Uterus (tissue), 3 donors: ENCODE measurements at regions not wholly inside any gene's neighbourhood (a gene's known extent, or its start where the extent isn't known, plus 50 kb on each side); places are given as distances from the start of the nearest gene placed in this dataset.

Experiments
- DNase-seq, 2 donors: peaks; one replicate each; pipeline ENCODE4 v3.0.0-alpha.2; 2019 to 2020
- H3K27ac ChIP-seq, 2 donors: fragments of 200-600 bp; sonication (generic); 1 replicate in 1 of 2; 2 replicates in 1 of 2; pipeline ENCODE4 v1.5.1; 2016 to 2018
- H3K27me3 ChIP-seq, 2 donors: fragments of 200-600 bp; sonication (generic); one replicate each; pipeline ENCODE4 v1.5.1; 2018 to 2019; ENCODE audit warnings: control low read depth in 1 of 2
- H3K36me3 ChIP-seq, 2 donors: fragments of 200-600 bp; sonication (generic); one replicate each; pipeline ENCODE4 v1.5.1; 2019; ENCODE audit warnings: control low read depth in 1 of 2
- H3K4me1 ChIP-seq, 2 donors: fragments of 200-600 bp; sonication (generic); one replicate each; pipeline ENCODE4 v1.5.1; 2018 to 2019; ENCODE audit warnings: control low read depth in 1 of 2
- H3K4me3 ChIP-seq, 2 donors: fragments of 200-600 bp; sonication (generic); 1 replicate in 1 of 2; 2 replicates in 1 of 2; pipeline ENCODE4 v1.5.1; 2018 to 2019; ENCODE audit warnings: mild to moderate bottlenecking in 1 of 2
- H3K9me3 ChIP-seq, 2 donors: fragments of 200-600 bp; sonication (generic); one replicate each; pipeline ENCODE4 v1.5.1; 2019; ENCODE audit warnings: control low read depth in 1 of 2
- POLR2A ChIP-seq, 2 donors: fragments of 450-650 bp; IDR thresholded peaks; one replicate each; pipeline ENCODE4 v1.6.1; 2016; ENCODE audit warnings: antibody characterized with exemption in 2 of 2, mild to moderate bottlenecking in 1 of 2, moderate library complexity in 1 of 2
- intact Hi-C: fragments of 100-400 bp; cut with DNase I; formaldehyde crosslinking; loops from one replicate; pipeline ENCODE4 v1.15.1; 2023; ENCODE audit warnings: low total_unique reads
- TF ChIP-seq, protein P1 (sequence below), 4 experiments: fragments of 200-600 bp in 2 of 4; fragments of 450-650 bp in 2 of 4; sonication (generic) in 2 of 4; IDR thresholded peaks; one replicate each; pipeline ENCODE4 v1.5.1; 2016 to 2019; ENCODE audit warnings: antibody characterized with exemption in 4 of 4, mild to moderate bottlenecking in 2 of 4, moderate library complexity in 1 of 4
- donor health status: DM: yes; HTN: yes; CAD: no.

DNA sequence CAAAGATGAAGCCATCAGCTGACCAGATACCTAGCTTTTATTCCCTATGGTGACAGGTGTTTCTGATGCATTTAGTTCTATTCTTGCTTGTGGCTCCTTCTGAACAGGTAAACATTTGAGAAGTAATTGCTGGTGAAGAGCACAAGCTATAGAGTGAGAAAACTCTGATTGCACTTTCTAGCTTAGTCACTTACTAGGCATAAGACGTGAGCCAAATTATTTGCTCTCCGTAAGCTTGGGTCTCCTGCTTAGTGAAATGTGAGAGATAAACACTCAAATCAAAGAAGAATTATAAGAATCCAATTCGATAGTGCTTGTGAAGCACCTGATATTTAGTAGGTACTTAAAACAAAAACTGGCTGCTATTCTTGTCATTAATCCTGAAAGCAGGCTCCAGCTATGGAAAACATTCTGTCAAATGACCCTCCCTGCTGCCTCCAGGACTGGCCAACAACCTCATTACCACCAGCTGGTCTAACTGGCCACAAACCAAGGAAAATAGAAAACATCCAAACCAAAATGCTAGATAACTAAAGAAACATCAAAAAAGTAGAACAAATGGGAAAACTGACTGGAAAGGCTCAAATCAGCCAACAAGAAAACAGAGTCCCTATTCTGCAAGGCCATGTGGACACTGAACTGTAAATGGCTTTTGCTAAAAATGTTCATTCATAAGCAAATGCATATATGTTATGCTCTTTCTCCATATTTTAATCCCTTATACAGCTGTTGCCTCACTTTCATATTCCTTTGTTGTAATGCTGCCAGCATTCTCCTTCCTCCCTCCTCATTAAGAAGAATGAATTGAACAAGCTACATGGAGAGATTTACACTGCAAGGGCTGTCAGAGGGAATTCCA, 616.1 kb downstream of the DTWD2 start:
- H3K4me3 ChIP-seq: no peak overlapping the region
- TF ChIP-seq POLR2A (IDR thresholded peaks at IDR 0.05): no peak
- TF ChIP-seq, protein P1, sequence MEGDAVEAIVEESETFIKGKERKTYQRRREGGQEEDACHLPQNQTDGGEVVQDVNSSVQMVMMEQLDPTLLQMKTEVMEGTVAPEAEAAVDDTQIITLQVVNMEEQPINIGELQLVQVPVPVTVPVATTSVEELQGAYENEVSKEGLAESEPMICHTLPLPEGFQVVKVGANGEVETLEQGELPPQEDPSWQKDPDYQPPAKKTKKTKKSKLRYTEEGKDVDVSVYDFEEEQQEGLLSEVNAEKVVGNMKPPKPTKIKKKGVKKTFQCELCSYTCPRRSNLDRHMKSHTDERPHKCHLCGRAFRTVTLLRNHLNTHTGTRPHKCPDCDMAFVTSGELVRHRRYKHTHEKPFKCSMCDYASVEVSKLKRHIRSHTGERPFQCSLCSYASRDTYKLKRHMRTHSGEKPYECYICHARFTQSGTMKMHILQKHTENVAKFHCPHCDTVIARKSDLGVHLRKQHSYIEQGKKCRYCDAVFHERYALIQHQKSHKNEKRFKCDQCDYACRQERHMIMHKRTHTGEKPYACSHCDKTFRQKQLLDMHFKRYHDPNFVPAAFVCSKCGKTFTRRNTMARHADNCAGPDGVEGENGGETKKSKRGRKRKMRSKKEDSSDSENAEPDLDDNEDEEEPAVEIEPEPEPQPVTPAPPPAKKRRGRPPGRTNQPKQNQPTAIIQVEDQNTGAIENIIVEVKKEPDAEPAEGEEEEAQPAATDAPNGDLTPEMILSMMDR (IDR thresholded peaks at IDR 0.05): no peak
- H3K27me3 ChIP-seq: no peaks in the 10 kb centered on the region
- DNase-seq: no peak
- H3K27ac ChIP-seq: no peak overlapping the region
- intact Hi-C loops: no loop called here
- no peaks in the 10 kb centered on the region for H3K4me1 ChIP-seq
- H3K36me3 ChIP-seq: no peaks in the 10 kb centered on the region
- no peaks in the 10 kb centered on the region for H3K9me3 ChIP-seq

DNA sequence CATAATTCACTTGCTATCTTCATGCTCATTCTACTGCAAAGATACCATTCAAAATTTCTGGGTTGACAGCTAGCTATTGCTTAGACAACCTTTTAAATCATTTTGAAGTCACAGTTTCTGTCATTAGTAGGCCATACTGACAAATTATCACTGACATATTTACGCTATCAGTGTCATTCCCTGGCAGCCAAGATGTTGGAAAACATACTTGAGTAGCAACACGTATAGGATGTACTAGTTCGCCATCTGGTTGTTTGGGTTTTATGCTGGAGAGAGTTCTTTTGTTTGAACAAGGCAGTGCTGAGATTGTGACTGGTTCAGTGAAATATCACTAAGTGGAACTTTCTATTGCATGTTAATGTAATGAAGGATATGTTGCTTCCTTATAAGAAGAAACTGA, 621.9 kb downstream of the DTWD2 start:
- Histone ChIP-seq H3K9me3 (no peaks in the 10 kb centered on the region), H3K27me3 (no peaks in the 10 kb centered on the region), H3K36me3 (no peaks in the 10 kb centered on the region), H3K27ac (no peak overlapping the region), H3K4me3 (no peak overlapping the region), H3K4me1 (no peaks in the 10 kb centered on the region)
- no peak for DNase-seq
- TF ChIP-seq, protein P1 (IDR thresholded peaks at IDR 0.05): no peak
- no peak for TF ChIP-seq POLR2A (IDR thresholded peaks at IDR 0.05)
- intact Hi-C loops: no loop called here

DNA sequence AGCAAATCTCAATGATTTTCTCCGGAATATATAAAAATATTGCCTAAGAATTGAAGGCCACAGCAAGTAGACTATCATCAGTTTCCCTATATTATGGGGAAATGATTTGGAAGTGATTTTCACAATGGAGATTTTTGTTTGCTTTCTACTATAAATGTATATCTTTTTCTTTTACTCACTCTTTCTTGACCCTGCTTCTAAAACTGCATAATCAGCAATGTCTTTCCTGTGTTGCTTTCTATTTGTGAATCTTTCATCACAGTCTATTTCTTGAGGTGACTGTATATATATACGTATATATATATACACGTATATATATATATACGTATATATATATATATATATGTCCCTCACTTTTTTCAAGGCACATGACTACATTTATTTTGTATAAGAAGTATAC, 622.6 kb downstream of the DTWD2 start:
- no peak for DNase-seq

DNA sequence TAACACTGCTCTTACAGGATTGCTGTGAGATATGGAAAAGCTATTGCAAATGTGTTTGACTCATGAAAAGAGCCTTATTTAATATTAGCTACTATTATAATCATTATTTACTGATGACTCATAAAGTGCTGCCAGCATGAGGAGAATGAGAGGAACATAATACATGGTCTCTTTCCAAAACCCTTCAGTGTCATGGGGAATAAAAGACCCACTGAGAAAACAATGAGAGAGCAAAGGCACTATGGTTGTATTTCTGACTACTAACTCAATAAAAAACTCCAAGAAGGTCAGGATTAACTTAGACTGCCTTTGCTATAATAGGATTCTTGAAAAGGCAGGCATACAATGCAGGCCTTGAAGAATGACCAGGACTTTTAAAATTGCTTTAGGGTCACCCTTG, 633.5 kb downstream of the DTWD2 start:
- no peaks in the 10 kb centered on the region for H3K4me1 ChIP-seq
- no peak overlapping the region for H3K4me3 ChIP-seq
- H3K27ac ChIP-seq: no peak overlapping the region
- no peaks in the 10 kb centered on the region for H3K9me3 ChIP-seq
- intact Hi-C loops: no loop called here
- no peak for TF ChIP-seq POLR2A (IDR thresholded peaks at IDR 0.05)
- TF ChIP-seq, protein P1 (IDR thresholded peaks at IDR 0.05): no peak
- DNase-seq: no peak
- no peaks in the 10 kb centered on the region for H3K36me3 ChIP-seq
- H3K27me3 ChIP-seq: no peaks in the 10 kb centered on the region

More for the DNA sequence above, 622.6 kb downstream of the DTWD2 start:
- intact Hi-C loops: no loop called here
- no peak overlapping the region for H3K4me3 ChIP-seq
- no peaks in the 10 kb centered on the region for H3K27me3 ChIP-seq
- no peaks in the 10 kb centered on the region for H3K36me3 ChIP-seq
- no peak for TF ChIP-seq POLR2A (IDR thresholded peaks at IDR 0.05)
- TF ChIP-seq, protein P1 (IDR thresholded peaks at IDR 0.05): no peak
- no peaks in the 10 kb centered on the region for H3K4me1 ChIP-seq
- H3K27ac ChIP-seq: no peak overlapping the region
- no peaks in the 10 kb centered on the region for H3K9me3 ChIP-seq

DNA sequence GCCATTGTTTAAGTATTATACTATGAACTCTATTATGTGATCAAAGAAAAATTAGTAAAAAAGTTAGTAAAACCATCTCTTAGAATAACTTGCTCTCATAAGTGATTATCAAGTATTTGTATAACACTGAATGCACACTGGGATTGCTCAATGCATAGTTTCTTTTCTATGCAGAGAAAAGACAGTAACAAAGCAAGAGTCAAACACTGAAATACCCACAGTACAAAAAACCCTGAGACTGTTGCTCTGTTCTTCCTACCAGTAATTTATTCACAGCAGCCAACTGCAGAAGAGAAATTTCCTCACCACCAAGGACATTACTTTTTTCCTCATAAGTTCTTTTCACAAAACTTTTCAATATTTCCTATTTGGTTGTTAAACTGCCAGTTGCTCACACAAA, 634.4 kb downstream of the DTWD2 start:
- TF ChIP-seq, protein P1 (IDR thresholded peaks at IDR 0.05): no peak
- TF ChIP-seq POLR2A (IDR thresholded peaks at IDR 0.05): no peak
- intact Hi-C loops: no loop called here
- H3K4me1 ChIP-seq: no peaks in the 10 kb centered on the region
- no peaks in the 10 kb centered on the region for H3K9me3 ChIP-seq
- H3K27ac ChIP-seq: no peak overlapping the region
- H3K27me3 ChIP-seq: no peaks in the 10 kb centered on the region
- H3K4me3 ChIP-seq: no peak overlapping the region
- no peak for DNase-seq
- H3K36me3 ChIP-seq: no peaks in the 10 kb centered on the region
